HFF-Myc (cell line): ENCODE measurements at regions not wholly inside any gene's neighbourhood (a gene's known extent, or its start where the extent isn't known, plus 50 kb on each side); places are given as distances from the start of the nearest gene placed in this dataset.
"Not testable (repeated sequence)": the region's sequence is repeated elsewhere in the genome, so short reads cannot be mapped to it uniquely, and the experiment has no call there.

Experiments
- DNase-seq: peaks from one replicate; pipeline ENCODE4 v3.0.0-alpha.2; 2011; ENCODE audit warnings: low read depth; ENCODE audit errors: extremely low read depth
- H3K4me3 ChIP-seq: replicated peaks from 2 replicates; pipeline ENCODE4 v1.5.1; 2011; ENCODE audit warnings: low read depth, mild to moderate bottlenecking, control low read depth, low read length
- TF ChIP-seq, protein P1 (sequence below): IDR thresholded peaks from 2 replicates; pipeline ENCODE4 v1.5.1; 2012; ENCODE audit warnings: mild to moderate bottlenecking, low read depth, low read length, control low read depth; ENCODE audit errors: missing control alignments

DNA sequence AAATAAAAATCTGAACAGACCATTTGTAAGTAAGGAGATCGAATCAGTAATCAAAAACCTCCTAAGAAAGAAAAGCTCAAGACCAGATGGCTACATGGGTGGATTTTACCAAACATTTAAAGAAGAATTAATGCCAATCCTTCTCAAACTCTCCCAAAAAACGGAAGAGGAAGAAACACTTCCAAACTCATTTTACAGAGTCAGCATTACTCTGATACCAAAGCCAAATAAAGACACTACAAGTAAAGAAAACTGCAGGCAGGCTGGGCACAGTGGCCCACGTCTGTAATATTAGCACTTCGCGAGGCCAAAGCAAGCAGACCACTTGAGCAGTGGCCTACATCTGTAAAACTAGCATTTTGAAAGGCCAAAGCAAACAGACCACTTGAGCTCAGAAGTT lies 159.8 kb downstream of the DPY19L2 start:
- DNase-seq, result no peak
- TF ChIP-seq, protein P1, sequence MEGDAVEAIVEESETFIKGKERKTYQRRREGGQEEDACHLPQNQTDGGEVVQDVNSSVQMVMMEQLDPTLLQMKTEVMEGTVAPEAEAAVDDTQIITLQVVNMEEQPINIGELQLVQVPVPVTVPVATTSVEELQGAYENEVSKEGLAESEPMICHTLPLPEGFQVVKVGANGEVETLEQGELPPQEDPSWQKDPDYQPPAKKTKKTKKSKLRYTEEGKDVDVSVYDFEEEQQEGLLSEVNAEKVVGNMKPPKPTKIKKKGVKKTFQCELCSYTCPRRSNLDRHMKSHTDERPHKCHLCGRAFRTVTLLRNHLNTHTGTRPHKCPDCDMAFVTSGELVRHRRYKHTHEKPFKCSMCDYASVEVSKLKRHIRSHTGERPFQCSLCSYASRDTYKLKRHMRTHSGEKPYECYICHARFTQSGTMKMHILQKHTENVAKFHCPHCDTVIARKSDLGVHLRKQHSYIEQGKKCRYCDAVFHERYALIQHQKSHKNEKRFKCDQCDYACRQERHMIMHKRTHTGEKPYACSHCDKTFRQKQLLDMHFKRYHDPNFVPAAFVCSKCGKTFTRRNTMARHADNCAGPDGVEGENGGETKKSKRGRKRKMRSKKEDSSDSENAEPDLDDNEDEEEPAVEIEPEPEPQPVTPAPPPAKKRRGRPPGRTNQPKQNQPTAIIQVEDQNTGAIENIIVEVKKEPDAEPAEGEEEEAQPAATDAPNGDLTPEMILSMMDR, result no peak
- no peak overlapping the region for H3K4me3 ChIP-seq

DNA sequence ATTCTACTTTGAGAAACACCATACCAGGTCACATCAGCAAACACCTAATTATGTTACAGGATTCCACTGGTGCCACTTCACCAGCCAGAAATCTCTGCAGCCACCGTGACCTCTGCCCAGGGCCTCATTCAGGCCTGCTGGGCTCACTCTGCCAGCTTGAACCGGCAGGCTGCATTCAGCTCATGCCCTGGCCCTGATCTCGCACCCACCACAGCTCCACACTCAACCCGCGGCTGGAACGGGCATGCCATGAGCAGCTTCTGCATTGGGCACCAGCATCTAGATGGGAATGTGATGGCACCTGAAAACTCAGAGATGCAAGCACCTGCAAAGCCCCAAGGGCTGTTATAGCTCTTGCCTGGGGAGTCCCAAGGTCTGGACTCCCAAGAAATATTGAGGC lies 168.7 kb downstream of the DPY19L2 start:
- TF ChIP-seq, protein P1, result no peak
- H3K4me3 ChIP-seq, result no peak overlapping the region
- DNase-seq, result no peak

- no peak for DNase-seq
- no peak overlapping the region for H3K4me3 ChIP-seq
- TF ChIP-seq, protein P1, result no peak
Measured at GRCh38 chr12:63498239-63498638, 170.1 kb downstream of the DPY19L2 start.

DNA sequence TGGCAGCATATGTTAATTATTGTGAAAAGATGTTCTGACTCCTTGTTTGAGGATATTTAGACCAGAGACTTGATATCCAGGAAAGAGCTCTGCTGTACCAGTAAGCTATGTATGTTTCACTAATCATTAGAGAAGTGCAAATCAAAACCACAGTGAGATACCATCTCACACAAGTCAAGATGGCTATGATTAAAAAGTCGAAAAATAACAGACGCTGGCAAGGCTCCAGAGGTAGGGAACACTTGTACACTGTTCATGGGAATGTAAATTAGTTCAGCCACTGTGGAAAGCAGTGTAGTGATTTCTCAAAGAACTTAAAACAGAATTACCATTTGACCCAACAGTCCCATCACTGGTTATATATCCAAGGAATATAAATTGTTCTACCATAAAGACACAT lies 171.6 kb downstream of the DPY19L2 start:
- TF ChIP-seq, protein P1, result no peak
- no peak for DNase-seq
- H3K4me3 ChIP-seq, result no peak overlapping the region

GRCh38 chr12:63495974-63496373 lies 172.3 kb downstream of the DPY19L2 start:
- TF ChIP-seq, protein P1, result no peak
- no peak for DNase-seq
- H3K4me3 ChIP-seq, result no peak overlapping the region

- H3K4me3 ChIP-seq, DNase-seq: not testable (repeated sequence)
Measured at GRCh38 chr12:63493357-63493756, 174.9 kb downstream of the DPY19L2 start.

DNA sequence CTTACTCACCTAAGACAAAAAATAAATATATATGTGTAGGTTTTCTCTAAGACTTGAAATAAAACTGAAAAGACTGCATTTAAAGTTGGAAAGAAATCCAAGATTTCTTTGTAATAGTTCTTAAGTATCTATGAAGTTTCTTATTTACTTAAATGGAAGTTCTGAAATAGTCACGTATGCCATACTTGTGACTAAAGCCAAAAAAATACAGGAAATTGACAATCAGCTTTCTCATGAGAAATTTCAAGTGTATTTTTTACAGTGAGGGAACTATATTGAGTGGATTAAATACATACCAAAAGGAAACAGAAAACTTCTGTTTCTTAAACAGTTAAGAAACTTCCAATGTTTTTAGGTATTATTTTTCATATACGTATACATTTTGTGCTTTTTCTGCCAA lies 188.1 kb downstream of the DPY19L2 start:
- TF ChIP-seq, protein P1, result no peak
- H3K4me3 ChIP-seq, result no peak overlapping the region
- no peak for DNase-seq
